ENCODE measurements at regions not wholly inside any gene's neighbourhood (a gene's known extent, or its start where the extent isn't known, plus 50 kb on each side); places are given as distances from the start of the nearest gene placed in this dataset.

DNA sequence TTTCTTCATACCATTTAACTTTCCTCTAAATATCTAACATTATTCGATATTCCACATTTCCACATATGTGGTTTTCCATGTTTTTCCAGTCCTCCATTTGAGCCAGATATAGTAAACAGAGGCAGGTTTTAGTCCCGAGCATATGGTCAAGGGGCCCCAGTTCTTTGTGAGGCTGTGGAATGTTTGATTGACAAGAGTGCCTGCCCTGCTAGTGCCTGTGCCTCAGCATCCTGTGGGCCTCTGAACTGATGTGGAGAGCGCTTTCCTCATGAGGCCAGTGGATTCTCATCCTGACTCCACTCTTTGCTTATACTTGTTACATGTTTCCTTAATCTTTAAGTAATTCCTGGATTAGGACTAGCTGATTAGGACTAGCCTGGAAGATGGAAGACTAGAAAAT lies 58.8 kb downstream of the POM121L12 start:
- no peak overlapping the region for H3K4me3 ChIP-seq (replicated peaks in 1 of 3; ENCODE audit: insufficient read depth in 1 of 3, low read depth in 2 of 3, low read length in 3 of 3)
- intact Hi-C loops (cut with micrococcal nuclease; ENCODE audit: unreplicated experiment): no loop called here
- peaks cover 62% of the 10 kb centered on the region for H3K9me3 ChIP-seq (ENCODE audit: low read length)
- CTCF ChIA-PET (ENCODE audit: low intra/inter-chr PET ratio, low total read pairs): no interaction called here
- no peaks in the 10 kb centered on the region for H3K36me3 ChIP-seq (replicated peaks in 1 of 2; ENCODE audit: control insufficient read depth in 1 of 2, insufficient read depth in 2 of 2, low read length in 2 of 2)
- POLR2A ChIA-PET: no interaction called here
- TF ChIP-seq TEAD2 (CRISPR knock-in tag; IDR thresholded peaks at IDR 0.05) (no peak), ZFX (CRISPR knock-in tag; IDR thresholded peaks at IDR 0.05; ENCODE audit: low read depth) (no peak), POLR2A (IDR thresholded peaks at IDR 0.05; ENCODE audit: insufficient read depth in 1 of 2, low read depth in 2 of 2, low read length in 2 of 2) (no peak), MAZ (IDR thresholded peaks at IDR 0.05; ENCODE audit: borderline replicate concordance, low read depth, low read length) (no peak), MAZ (CRISPR knock-in tag; IDR thresholded peaks at IDR 0.05; ENCODE audit: low read depth) (no peak), ZNF772 (CRISPR knock-in tag; IDR thresholded peaks at IDR 0.05) (no peak), SAP130 (CRISPR knock-in tag; IDR thresholded peaks at IDR 0.05; ENCODE audit: low read depth) (no peak), ELF4 (CRISPR knock-in tag; IDR thresholded peaks at IDR 0.05; ENCODE audit: borderline replicate concordance) (no peak), JARID2 (CRISPR knock-in tag; IDR thresholded peaks at IDR 0.05; ENCODE audit: insufficient replicate concordance) (no peak), ZNF205 (CRISPR knock-in tag; IDR thresholded peaks at IDR 0.05) (no peak), GATA4 (IDR thresholded peaks at IDR 0.05; ENCODE audit: borderline replicate concordance, low read depth) (no peak), NFRKB (IDR thresholded peaks at IDR 0.05) (no peak), ZNF841 (CRISPR knock-in tag; IDR thresholded peaks at IDR 0.05; ENCODE audit: borderline replicate concordance) (no peak), ZNF552 (CRISPR knock-in tag; IDR thresholded peaks at IDR 0.05; ENCODE audit: borderline replicate concordance) (no peak), SMAD3 (CRISPR knock-in tag; IDR thresholded peaks at IDR 0.05) (no peak), ERF (CRISPR knock-in tag; IDR thresholded peaks at IDR 0.05) (no peak), RBM39 (IDR thresholded peaks at IDR 0.05; ENCODE audit: low read depth, low read length, poor library complexity, severe bottlenecking) (no peak)
- TF ChIP-seq, protein P1, sequence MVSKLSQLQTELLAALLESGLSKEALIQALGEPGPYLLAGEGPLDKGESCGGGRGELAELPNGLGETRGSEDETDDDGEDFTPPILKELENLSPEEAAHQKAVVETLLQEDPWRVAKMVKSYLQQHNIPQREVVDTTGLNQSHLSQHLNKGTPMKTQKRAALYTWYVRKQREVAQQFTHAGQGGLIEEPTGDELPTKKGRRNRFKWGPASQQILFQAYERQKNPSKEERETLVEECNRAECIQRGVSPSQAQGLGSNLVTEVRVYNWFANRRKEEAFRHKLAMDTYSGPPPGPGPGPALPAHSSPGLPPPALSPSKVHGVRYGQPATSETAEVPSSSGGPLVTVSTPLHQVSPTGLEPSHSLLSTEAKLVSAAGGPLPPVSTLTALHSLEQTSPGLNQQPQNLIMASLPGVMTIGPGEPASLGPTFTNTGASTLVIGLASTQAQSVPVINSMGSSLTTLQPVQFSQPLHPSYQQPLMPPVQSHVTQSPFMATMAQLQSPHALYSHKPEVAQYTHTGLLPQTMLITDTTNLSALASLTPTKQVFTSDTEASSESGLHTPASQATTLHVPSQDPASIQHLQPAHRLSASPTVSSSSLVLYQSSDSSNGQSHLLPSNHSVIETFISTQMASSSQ (IDR thresholded peaks at IDR 0.05; ENCODE audit: low read depth): no peak
- TF ChIP-seq, protein P1 (CRISPR knock-in tag; IDR thresholded peaks at IDR 0.05; ENCODE audit: borderline replicate concordance): no peak
- TF ChIP-seq, protein P2, sequence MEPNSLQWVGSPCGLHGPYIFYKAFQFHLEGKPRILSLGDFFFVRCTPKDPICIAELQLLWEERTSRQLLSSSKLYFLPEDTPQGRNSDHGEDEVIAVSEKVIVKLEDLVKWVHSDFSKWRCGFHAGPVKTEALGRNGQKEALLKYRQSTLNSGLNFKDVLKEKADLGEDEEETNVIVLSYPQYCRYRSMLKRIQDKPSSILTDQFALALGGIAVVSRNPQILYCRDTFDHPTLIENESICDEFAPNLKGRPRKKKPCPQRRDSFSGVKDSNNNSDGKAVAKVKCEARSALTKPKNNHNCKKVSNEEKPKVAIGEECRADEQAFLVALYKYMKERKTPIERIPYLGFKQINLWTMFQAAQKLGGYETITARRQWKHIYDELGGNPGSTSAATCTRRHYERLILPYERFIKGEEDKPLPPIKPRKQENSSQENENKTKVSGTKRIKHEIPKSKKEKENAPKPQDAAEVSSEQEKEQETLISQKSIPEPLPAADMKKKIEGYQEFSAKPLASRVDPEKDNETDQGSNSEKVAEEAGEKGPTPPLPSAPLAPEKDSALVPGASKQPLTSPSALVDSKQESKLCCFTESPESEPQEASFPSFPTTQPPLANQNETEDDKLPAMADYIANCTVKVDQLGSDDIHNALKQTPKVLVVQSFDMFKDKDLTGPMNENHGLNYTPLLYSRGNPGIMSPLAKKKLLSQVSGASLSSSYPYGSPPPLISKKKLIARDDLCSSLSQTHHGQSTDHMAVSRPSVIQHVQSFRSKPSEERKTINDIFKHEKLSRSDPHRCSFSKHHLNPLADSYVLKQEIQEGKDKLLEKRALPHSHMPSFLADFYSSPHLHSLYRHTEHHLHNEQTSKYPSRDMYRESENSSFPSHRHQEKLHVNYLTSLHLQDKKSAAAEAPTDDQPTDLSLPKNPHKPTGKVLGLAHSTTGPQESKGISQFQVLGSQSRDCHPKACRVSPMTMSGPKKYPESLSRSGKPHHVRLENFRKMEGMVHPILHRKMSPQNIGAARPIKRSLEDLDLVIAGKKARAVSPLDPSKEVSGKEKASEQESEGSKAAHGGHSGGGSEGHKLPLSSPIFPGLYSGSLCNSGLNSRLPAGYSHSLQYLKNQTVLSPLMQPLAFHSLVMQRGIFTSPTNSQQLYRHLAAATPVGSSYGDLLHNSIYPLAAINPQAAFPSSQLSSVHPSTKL (CRISPR knock-in tag; IDR thresholded peaks at IDR 0.05): no peak
- 0% methylated on average over 3 of the region's 3 CpGs for WGBS (ENCODE audit: low lambda C conversion rate)
- in situ Hi-C loops (cut with HindIII; ENCODE audit: extremely low pct_ligation_motif_present, low pct_unique_long_range_greater_than_20kb): no loop called here
- no peaks in the 10 kb centered on the region for H3K4me1 ChIP-seq (ENCODE audit: insufficient read depth, low read length)
- H3K9ac ChIP-seq (ENCODE audit: insufficient read depth, low read depth, low read length): no peak overlapping the region
- FAIRE-seq: no peak
- H2AFZ ChIP-seq (ENCODE audit: low read length): no peak overlapping the region
- H3K79me2 ChIP-seq (ENCODE audit: insufficient read depth, low read length): no peaks in the 10 kb centered on the region
- H3K27me3 ChIP-seq (ENCODE audit: control insufficient read depth in 1 of 2, insufficient read depth in 2 of 2, low read length in 2 of 2): no peaks in the 10 kb centered on the region
- ATAC-seq: no peak
- H3K27ac ChIP-seq (ENCODE audit: extremely low read length, insufficient read depth, low read length): no peak overlapping the region
- BruUV-seq (replicated peaks): no TSS peak
- H3K4me2 ChIP-seq (ENCODE audit: low read depth, low read length): no peak overlapping the region
- no peaks in the 10 kb centered on the region for H4K20me1 ChIP-seq (ENCODE audit: insufficient read depth, low read length)
- no peak for DNase-seq (ENCODE audit: low spot score)

Measured in HepG2 (cell line).